ENCODE measurements at regions not wholly inside any gene's neighbourhood (a gene's known extent, or its start where the extent isn't known, plus 50 kb on each side); places are given as distances from the start of the nearest gene placed in this dataset.

DNA sequence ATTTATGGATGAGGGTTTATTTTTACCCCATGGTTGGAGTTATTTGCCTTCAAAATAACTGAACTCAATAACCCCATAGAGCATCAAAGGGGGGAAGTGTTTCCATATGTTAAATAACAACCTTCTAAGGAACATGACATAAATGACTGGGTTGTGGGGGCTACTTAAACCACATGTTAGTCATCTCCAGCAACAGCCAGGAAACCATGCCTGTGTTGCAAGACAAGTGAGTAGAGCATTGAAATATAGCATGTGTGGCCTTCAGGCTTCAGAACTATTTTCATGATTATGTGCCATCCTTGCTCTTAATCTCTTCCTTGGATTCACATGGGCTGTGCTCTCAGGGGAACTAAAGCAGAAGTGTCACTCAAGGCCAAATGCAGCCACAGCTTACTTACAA, 431.2 kb downstream of the AGTPBP1 start:
- Histone ChIP-seq H3K4me1 (ENCODE audit: insufficient read depth, low read length, poor library complexity, severe bottlenecking) (no peaks in the 10 kb centered on the region), H3K36me3 (ENCODE audit: insufficient read depth, low read length, poor library complexity, severe bottlenecking) (no peaks in the 10 kb centered on the region), H3K27ac (ENCODE audit: low read depth, low read length, poor library complexity, severe bottlenecking) (no peak overlapping the region), H3K9me3 (ENCODE audit: low read depth, low read length, poor library complexity, severe bottlenecking) (no peaks in the 10 kb centered on the region), H3K27me3 (replicated peaks; ENCODE audit: insufficient read depth, low read depth, low read length, poor library complexity) (no peaks in the 10 kb centered on the region), H3K4me3 (ENCODE audit: low read depth, low read length, poor library complexity, severe bottlenecking) (no peak overlapping the region)
- BruUV-seq (replicated peaks): no TSS peak
- ChIA-PET POLR2A (ENCODE audit: low non-redundant PET) (no interaction called here), CTCF (no interaction called here)
- TF ChIP-seq CTCF (conservative IDR thresholded peaks at IDR 0.05; ENCODE audit: low read depth, low read length) (no peak), EZH2 (IDR thresholded peaks at IDR 0.05; ENCODE audit: borderline replicate concordance, low read depth, low read length, poor library complexity, severe bottlenecking) (no peak)
- intact Hi-C loops (cut with micrococcal nuclease; ENCODE audit: unreplicated experiment): no loop called here
- DNase-seq (ENCODE audit: low spot score): no peak

GRCh38 chr9:85303757-85304134, 438.0 kb downstream of the AGTPBP1 start:
- no TSS peak for BruUV-seq (replicated peaks)
- DNase-seq (ENCODE audit: low spot score): no peak
- no peak for TF ChIP-seq EZH2 (IDR thresholded peaks at IDR 0.05; ENCODE audit: borderline replicate concordance, low read depth, low read length, poor library complexity, severe bottlenecking)
- no peak for TF ChIP-seq CTCF (conservative IDR thresholded peaks at IDR 0.05; ENCODE audit: low read depth, low read length)
- H3K4me1 ChIP-seq (ENCODE audit: insufficient read depth, low read length, poor library complexity, severe bottlenecking): no peaks in the 10 kb centered on the region
- H3K36me3 ChIP-seq (ENCODE audit: insufficient read depth, low read length, poor library complexity, severe bottlenecking): no peaks in the 10 kb centered on the region
- CTCF ChIA-PET: no interaction called here
- intact Hi-C loops (cut with micrococcal nuclease; ENCODE audit: unreplicated experiment): no loop called here
- H3K4me3 ChIP-seq (ENCODE audit: low read depth, low read length, poor library complexity, severe bottlenecking): no peak overlapping the region
- peaks cover 3% of the 10 kb centered on the region for H3K27me3 ChIP-seq (replicated peaks; ENCODE audit: insufficient read depth, low read depth, low read length, poor library complexity)
- POLR2A ChIA-PET (ENCODE audit: low non-redundant PET): no interaction called here
- no peaks in the 10 kb centered on the region for H3K9me3 ChIP-seq (ENCODE audit: low read depth, low read length, poor library complexity, severe bottlenecking)
- H3K27ac ChIP-seq (ENCODE audit: low read depth, low read length, poor library complexity, severe bottlenecking): no peak overlapping the region

- Histone ChIP-seq H3K4me3 (ENCODE audit: low read depth, low read length, poor library complexity, severe bottlenecking) (no peak overlapping the region), H3K4me1 (ENCODE audit: insufficient read depth, low read length, poor library complexity, severe bottlenecking) (no peaks in the 10 kb centered on the region), H3K9me3 (ENCODE audit: low read depth, low read length, poor library complexity, severe bottlenecking) (no peaks in the 10 kb centered on the region), H3K36me3 (ENCODE audit: insufficient read depth, low read length, poor library complexity, severe bottlenecking) (no peaks in the 10 kb centered on the region), H3K27me3 (replicated peaks; ENCODE audit: insufficient read depth, low read depth, low read length, poor library complexity) (peaks cover 3% of the 10 kb centered on the region), H3K27ac (ENCODE audit: low read depth, low read length, poor library complexity, severe bottlenecking) (no peak overlapping the region)
- intact Hi-C loops (cut with micrococcal nuclease; ENCODE audit: unreplicated experiment): no loop called here
- no TSS peak for BruUV-seq (replicated peaks)
- CTCF ChIA-PET: no interaction called here
- POLR2A ChIA-PET (ENCODE audit: low non-redundant PET): no interaction called here
- DNase-seq (ENCODE audit: low spot score): no peak
- TF ChIP-seq CTCF (conservative IDR thresholded peaks at IDR 0.05; ENCODE audit: low read depth, low read length): no peak
Measured at GRCh38 chr9:85302938-85303756, 438.6 kb downstream of the AGTPBP1 start.
